HG03575 (cell line): ENCODE measurements at regions not wholly inside any gene's neighbourhood (a gene's known extent, or its start where the extent isn't known, plus 50 kb on each side); places are given as distances from the start of the nearest gene placed in this dataset.

Experiments
- ATAC-seq: cut with Tn5 transposase; IDR thresholded peaks from one replicate; pipeline ENCODE4 v1.9.1; 2021; ENCODE audit not compliant: unreplicated experiment, insufficient number of reproducible peaks, low FRiP score; ENCODE audit errors: extremely low read depth

GRCh38 chr12:92486443-92487137, 216.2 kb upstream of the PLEKHG7 start:
- ATAC-seq: no peak

GRCh38 chr12:92485351-92486348, 217.1 kb upstream of the PLEKHG7 start:
- no peak for ATAC-seq

- ATAC-seq: no peak
Observed at GRCh38 chr12:92482599-92482998, 220.2 kb upstream of the PLEKHG7 start.

- ATAC-seq: no peak
Observed at GRCh38 chr12:92481066-92481465, 221.7 kb upstream of the PLEKHG7 start.

- no peak for ATAC-seq
Observed at GRCh38 chr12:92478692-92479091, 224.1 kb upstream of the PLEKHG7 start.

- no peak for ATAC-seq
Observed at GRCh38 chr12:92476844-92477243, 225.9 kb upstream of the PLEKHG7 start.

- ATAC-seq: no peak
Observed at GRCh38 chr12:92473564-92473963, 229.2 kb upstream of the PLEKHG7 start.

- ATAC-seq: no peak
Observed at GRCh38 chr12:92472201-92472600, 230.6 kb upstream of the PLEKHG7 start.

GRCh38 chr12:92471551-92471950, 231.2 kb upstream of the PLEKHG7 start:
- ATAC-seq: peak; percentile 23

GRCh38 chr12:92470608-92471021, 232.2 kb upstream of the PLEKHG7 start:
- no peak for ATAC-seq

GRCh38 chr12:92469837-92470236, 233.0 kb upstream of the PLEKHG7 start:
- ATAC-seq: no peak

- ATAC-seq: no peak
Observed at GRCh38 chr12:92468358-92469020, 234.3 kb upstream of the PLEKHG7 start.

GRCh38 chr12:92467886-92468285, 234.9 kb upstream of the PLEKHG7 start:
- no peak for ATAC-seq

- no peak for ATAC-seq
Observed at GRCh38 chr12:92466391-92467305, 236.1 kb upstream of the PLEKHG7 start.

GRCh38 chr12:92465786-92466295, 236.9 kb upstream of the PLEKHG7 start:
- no peak for ATAC-seq

- no peak for ATAC-seq
Observed at GRCh38 chr12:92464911-92465310, 237.9 kb upstream of the PLEKHG7 start.

GRCh38 chr12:92463171-92463570, 239.6 kb upstream of the PLEKHG7 start:
- no peak for ATAC-seq

GRCh38 chr12:92462527-92462926, 240.3 kb upstream of the PLEKHG7 start:
- no peak for ATAC-seq
